GM12878 (cell line): ENCODE measurements at regions not wholly inside any gene's neighbourhood (a gene's known extent, or its start where the extent isn't known, plus 50 kb on each side); places are given as distances from the start of the nearest gene placed in this dataset.

Source experiments
- ATAC-seq: fragments of 200-7000 bp; cut with Tn5 transposase; 3 replicates; pipeline ENCODE4 v1.9.1; 2020; ENCODE audit warnings: mild to moderate bottlenecking, moderate library complexity
- BruUV-seq: library from RNA; stranded (reverse); fragments of 400-500 nt; replicated peaks from 2 replicates; lab custom pipeline; 2021; lab: Mats Ljungman, UMichigan
- CTCF ChIA-PET: fragments of 300-600 bp; sonication (Branson Sonifier 250); formaldehyde crosslinking; extraction: SDS; loops from one replicate; lab custom pipeline; 2021; ENCODE audit warnings: inconsistent platforms; lab: Yijun Ruan, JAX
- POLR2A ChIA-PET: fragments of 350-600 bp; formaldehyde crosslinking; extraction: SDS; loops from one replicate; lab custom pipeline; 2021; ENCODE audit warnings: inconsistent platforms; lab: Charles Lee
- RAD21 ChIA-PET: fragments of 300-600 bp; sonication (Branson Sonifier 250); formaldehyde crosslinking; loops from one replicate; lab custom pipeline; 2023; ENCODE audit warnings: antibody characterized with exemption; ENCODE audit not compliant: unreplicated experiment; lab: Charles Lee
- SMC1A ChIA-PET: fragments of 300-600 bp; sonication (Branson Sonifier 250); formaldehyde crosslinking; loops from one replicate; lab custom pipeline; 2023; ENCODE audit not compliant: unreplicated experiment, uncharacterized antibody; lab: Charles Lee
- DNase-seq: peaks from one replicate; pipeline ENCODE4 v3.0.0-alpha.2; 2011; ENCODE audit warnings: low read depth, low spot score
- FAIRE-seq: peaks from 3 replicates; lab custom pipeline; 2011; peaks lifted over from hg19 to GRCh38; lab: Jason Lieb, UNC
- H2AFZ ChIP-seq: 2 replicates; pipeline ENCODE4 v1.6.0; 2011; ENCODE audit warnings: low read depth, low read length, control low read depth; ENCODE audit not compliant: control insufficient read depth
- H3K27ac ChIP-seq: 2 replicates; pipeline ENCODE4 v1.5.1; 2011; ENCODE audit warnings: control low read depth; ENCODE audit not compliant: control insufficient read depth, insufficient read depth
- H3K27me3 ChIP-seq, 2 experiments: replicated peaks in 1 of 2; 2 replicates each; pipeline versions ENCODE4 v1.6.0 to v1.6.1; 2011; ENCODE audit warnings: low read length in 1 of 2; ENCODE audit not compliant: control insufficient read depth in 2 of 2, insufficient read depth in 2 of 2
- H3K36me3 ChIP-seq, 2 experiments: 2 replicates each; pipeline ENCODE4 v1.5.1; 2011; ENCODE audit warnings: low read length in 1 of 2; ENCODE audit not compliant: control insufficient read depth in 2 of 2, insufficient read depth in 2 of 2
- H3K4me1 ChIP-seq: 2 replicates; pipeline ENCODE4 v1.6.1; 2011; ENCODE audit warnings: mild to moderate bottlenecking, low read length, moderate library complexity, mixed read lengths; ENCODE audit not compliant: control insufficient read depth, insufficient read depth
- H3K4me2 ChIP-seq: 2 replicates; pipeline ENCODE4 v1.6.0; 2011; ENCODE audit warnings: control low read depth; ENCODE audit not compliant: control insufficient read depth, insufficient read depth
- H3K4me3 ChIP-seq: fragments of 200-600 bp; sonication (generic); 2 replicates; pipeline ENCODE4 v1.5.1; 2016
- H3K79me2 ChIP-seq: 2 replicates; pipeline ENCODE4 v1.6.0; 2011; ENCODE audit warnings: low read length; ENCODE audit not compliant: control insufficient read depth, insufficient read depth
- H3K9ac ChIP-seq: 2 replicates; pipeline ENCODE4 v1.8.0; 2011; ENCODE audit warnings: low read length, control low read depth, mixed read lengths; ENCODE audit not compliant: control insufficient read depth, insufficient read depth
- H3K9me3 ChIP-seq: replicated peaks from 3 replicates; pipeline ENCODE4 v1.5.1; 2011; ENCODE audit warnings: mild to moderate bottlenecking, low read length; ENCODE audit not compliant: control insufficient read depth, insufficient read depth
- H4K20me1 ChIP-seq: 2 replicates; pipeline ENCODE4 v1.6.0; 2011; ENCODE audit not compliant: control insufficient read depth, insufficient read depth
- KLF5 ChIP-seq: fragments of 450-650 bp; IDR thresholded peaks from 2 replicates; pipeline ENCODE4 v1.6.1; 2014; ENCODE audit warnings: mild to moderate bottlenecking; ENCODE audit not compliant: partially characterized antibody
- WGBS: methylation state at CpG from one replicate; pipeline ENCODE4 v1.1.6; 2016; ENCODE audit warnings: low lambda C conversion rate; ENCODE audit not compliant: insufficient replicate concordance, insufficient coverage; ENCODE audit errors: missing lambda C conversion rate; 5-methylcytosine and 5-hydroxymethylcytosine counted together
- in situ Hi-C: fragments of 300-500 bp; cut with MboI; formaldehyde crosslinking; loops from 9 replicates; pipeline ENCODE4 v1.14.3; 2018; ENCODE audit warnings: mixed read lengths
- intact Hi-C: fragments of 100-400 bp; cut with micrococcal nuclease; formaldehyde crosslinking; loops from one replicate; pipeline ENCODE4 v1.14.2; 2022; ENCODE audit not compliant: unreplicated experiment
- TF ChIP-seq, protein P1 (sequence below): fragments of 450-650 bp; IDR thresholded peaks from 2 replicates; pipeline ENCODE4 v1.6.1; 2017; ENCODE audit warnings: mild to moderate bottlenecking, moderate library complexity

DNA sequence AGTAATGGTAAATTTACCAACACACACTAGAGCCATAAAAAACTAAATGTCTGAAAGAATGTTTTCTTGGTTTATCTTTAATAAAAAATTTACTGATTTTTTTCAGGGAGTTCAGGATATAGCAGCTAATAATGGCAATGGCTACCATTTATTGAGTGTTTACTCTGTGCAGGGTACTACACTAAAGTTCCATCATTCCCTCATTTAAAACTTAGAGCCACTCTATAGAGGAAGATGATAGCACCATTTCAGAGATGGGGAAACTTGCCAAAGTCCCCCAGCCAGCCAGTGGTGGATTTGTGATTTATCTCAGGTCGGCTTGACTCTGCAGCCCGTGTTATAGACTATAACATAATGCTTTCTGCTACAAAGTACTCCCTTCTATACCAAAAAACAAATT lies 86.6 kb downstream of the LSMEM1 start:
- Histone ChIP-seq H3K4me3 (no peak overlapping the region), H2AFZ (no peak overlapping the region), H3K9me3 (no peaks in the 10 kb centered on the region), H4K20me1 (no peaks in the 10 kb centered on the region), H3K4me2 (no peak overlapping the region), H3K9ac (no peak overlapping the region), H3K4me1 (no peaks in the 10 kb centered on the region), H3K79me2 (no peaks in the 10 kb centered on the region), H3K27ac (no peak overlapping the region), H3K36me3 (no peaks in the 10 kb centered on the region), H3K27me3 (no peaks in the 10 kb centered on the region)
- RAD21 ChIA-PET = interaction anchor here (1.3 kb wide), 1 partner anchor 10 kb away, joined by 3 read pairs; no protein-coding TSS in a partner anchor
- SMC1A ChIA-PET = interaction anchor here (1.3 kb wide), 1 partner anchor 17 kb away, joined by 5 read pairs; no protein-coding TSS in a partner anchor
- WGBS = 84% methylated on average over 2 of the region's 2 CpGs
- no peak for DNase-seq
- in situ Hi-C loops (no loop called here), intact Hi-C loops (no loop called here)
- ATAC-seq = no peak
- no TSS peak for BruUV-seq
- TF ChIP-seq KLF5 = no peak
- TF ChIP-seq, protein P1, sequence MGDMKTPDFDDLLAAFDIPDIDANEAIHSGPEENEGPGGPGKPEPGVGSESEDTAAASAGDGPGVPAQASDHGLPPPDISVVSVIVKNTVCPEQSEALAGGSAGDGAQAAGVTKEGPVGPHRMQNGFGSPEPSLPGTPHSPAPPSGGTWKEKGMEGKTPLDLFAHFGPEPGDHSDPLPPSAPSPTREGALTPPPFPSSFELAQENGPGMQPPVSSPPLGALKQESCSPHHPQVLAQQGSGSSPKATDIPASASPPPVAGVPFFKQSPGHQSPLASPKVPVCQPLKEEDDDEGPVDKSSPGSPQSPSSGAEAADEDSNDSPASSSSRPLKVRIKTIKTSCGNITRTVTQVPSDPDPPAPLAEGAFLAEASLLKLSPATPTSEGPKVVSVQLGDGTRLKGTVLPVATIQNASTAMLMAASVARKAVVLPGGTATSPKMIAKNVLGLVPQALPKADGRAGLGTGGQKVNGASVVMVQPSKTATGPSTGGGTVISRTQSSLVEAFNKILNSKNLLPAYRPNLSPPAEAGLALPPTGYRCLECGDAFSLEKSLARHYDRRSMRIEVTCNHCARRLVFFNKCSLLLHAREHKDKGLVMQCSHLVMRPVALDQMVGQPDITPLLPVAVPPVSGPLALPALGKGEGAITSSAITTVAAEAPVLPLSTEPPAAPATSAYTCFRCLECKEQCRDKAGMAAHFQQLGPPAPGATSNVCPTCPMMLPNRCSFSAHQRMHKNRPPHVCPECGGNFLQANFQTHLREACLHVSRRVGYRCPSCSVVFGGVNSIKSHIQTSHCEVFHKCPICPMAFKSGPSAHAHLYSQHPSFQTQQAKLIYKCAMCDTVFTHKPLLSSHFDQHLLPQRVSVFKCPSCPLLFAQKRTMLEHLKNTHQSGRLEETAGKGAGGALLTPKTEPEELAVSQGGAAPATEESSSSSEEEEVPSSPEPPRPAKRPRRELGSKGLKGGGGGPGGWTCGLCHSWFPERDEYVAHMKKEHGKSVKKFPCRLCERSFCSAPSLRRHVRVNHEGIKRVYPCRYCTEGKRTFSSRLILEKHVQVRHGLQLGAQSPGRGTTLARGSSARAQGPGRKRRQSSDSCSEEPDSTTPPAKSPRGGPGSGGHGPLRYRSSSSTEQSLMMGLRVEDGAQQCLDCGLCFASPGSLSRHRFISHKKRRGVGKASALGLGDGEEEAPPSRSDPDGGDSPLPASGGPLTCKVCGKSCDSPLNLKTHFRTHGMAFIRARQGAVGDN = no peak
- TF ChIP-seq, all 136 proteins: peak for 0
- CTCF ChIA-PET = interaction anchor here (1.2 to 1.6 kb wide), 2 partner anchors 17 to 592 kb away, joined by 3 read pairs; no protein-coding TSS in a partner anchor
- POLR2A ChIA-PET = no interaction called here
- no peak for FAIRE-seq
